ENCODE measurements at regions not wholly inside any gene's neighbourhood (a gene's known extent, or its start where the extent isn't known, plus 50 kb on each side); places are given as distances from the start of the nearest gene placed in this dataset.
"Not testable (repeated sequence)": the region's sequence is repeated elsewhere in the genome, so short reads cannot be mapped to it uniquely, and the experiment has no call there.

- not testable (repeated sequence) for DNase-seq (ENCODE audit: low spot score)
Observed at GRCh38 chr15:87533637-87534036, 722.9 kb downstream of the NTRK3 start.

- DNase-seq (ENCODE audit: low spot score), result no peak
Observed at GRCh38 chr15:87528873-87529272, 727.7 kb downstream of the NTRK3 start.

DNA sequence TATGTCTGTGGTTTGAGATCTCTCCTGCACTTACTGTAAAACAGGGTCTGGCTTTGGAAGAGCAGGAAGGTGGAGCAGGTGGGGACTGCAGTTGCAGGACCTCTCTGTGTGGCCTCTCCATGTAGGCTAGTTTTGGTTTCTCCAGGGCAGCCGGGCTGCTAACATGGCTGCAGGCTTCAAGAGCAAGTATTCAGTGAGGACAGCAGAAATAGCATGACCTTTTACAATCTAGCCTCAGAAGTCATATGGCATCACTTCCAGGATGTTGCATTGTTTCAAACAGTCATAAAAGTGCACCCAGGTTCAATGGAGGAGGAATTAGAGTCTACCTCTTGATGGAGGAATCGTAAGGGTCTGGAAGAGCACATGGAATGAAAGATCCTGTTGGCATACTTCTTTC is 728.7 kb downstream of the NTRK3 start:
- no peak for DNase-seq (ENCODE audit: low spot score)

GRCh38 chr15:87527416-87527815 is 729.1 kb downstream of the NTRK3 start:
- DNase-seq (ENCODE audit: low spot score), result no peak

- no peak for DNase-seq (ENCODE audit: low spot score)
Observed at GRCh38 chr15:87523516-87523915, 733.0 kb downstream of the NTRK3 start.

- no peak for DNase-seq (ENCODE audit: low spot score)
Observed at GRCh38 chr15:87522997-87523396, 733.5 kb downstream of the NTRK3 start.

GRCh38 chr15:87518957-87519356 is 737.6 kb downstream of the NTRK3 start:
- no peak for DNase-seq (ENCODE audit: low spot score)

- no peak for DNase-seq (ENCODE audit: low spot score)
Observed at GRCh38 chr15:87508086-87508485, 748.5 kb downstream of the NTRK3 start.

GRCh38 chr15:87502173-87502572 is 754.4 kb downstream of the NTRK3 start:
- no peak for DNase-seq (ENCODE audit: low spot score)

DNA sequence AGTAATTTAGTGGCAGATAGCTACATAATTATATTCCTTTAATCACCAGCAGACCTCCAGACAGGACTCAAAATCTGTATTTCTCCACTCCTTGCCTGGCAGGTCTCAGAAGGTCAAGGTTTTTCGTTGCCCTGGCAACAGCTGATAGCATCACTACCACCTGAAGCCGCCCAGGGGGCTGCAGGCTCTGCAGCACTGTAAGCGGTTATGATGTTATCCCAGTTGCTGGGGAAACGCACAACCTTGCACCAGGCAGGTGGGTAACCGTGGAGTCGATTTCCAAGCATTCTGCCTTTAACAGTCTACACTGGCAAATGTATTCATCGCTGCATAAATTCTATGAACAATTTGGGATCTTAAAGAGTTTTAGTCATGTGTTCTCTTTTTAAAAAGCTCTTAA is 756.3 kb downstream of the NTRK3 start:
- peak; percentile 17 for DNase-seq (ENCODE audit: low spot score)

DNA sequence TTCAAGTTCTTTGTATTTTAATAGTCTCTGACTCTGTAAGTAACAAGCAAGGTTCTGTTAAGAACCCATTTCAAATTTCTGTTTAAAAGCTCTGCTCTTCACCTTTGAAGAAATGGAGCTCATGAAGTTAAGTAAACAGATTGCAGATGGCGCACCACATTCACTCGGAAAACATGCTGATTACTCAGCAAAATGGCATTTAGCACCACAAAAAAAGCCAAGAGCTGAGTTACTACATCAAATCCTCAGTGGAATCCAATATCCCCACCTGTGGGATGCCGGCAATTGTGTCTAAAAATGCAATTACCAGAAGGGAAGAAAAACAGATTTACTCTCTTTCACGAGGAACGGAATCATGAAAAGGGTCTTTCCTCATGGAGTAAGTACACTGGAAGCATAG is 758.0 kb downstream of the NTRK3 start:
- no peak for DNase-seq (ENCODE audit: low spot score)

DNA sequence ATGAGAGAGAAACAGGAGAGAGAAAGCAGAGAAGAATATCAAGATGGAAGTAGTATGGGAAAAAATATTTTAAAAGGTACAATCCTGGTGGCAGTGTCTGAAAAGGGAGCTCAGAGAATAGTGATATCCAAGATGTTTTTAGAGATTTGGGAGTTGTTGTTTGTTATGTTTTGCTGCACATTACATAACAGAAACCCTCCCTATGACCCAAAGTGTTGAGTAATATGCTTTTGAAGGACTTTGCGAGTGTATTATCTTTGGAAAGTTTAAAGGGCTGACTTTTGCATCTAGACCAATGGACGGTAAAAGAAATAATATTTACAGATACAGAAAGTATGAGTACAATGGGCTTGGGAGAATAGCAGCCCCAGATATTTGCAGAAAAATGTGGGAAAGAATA is 759.7 kb downstream of the NTRK3 start:
- no peak for DNase-seq (ENCODE audit: low spot score)

DNA sequence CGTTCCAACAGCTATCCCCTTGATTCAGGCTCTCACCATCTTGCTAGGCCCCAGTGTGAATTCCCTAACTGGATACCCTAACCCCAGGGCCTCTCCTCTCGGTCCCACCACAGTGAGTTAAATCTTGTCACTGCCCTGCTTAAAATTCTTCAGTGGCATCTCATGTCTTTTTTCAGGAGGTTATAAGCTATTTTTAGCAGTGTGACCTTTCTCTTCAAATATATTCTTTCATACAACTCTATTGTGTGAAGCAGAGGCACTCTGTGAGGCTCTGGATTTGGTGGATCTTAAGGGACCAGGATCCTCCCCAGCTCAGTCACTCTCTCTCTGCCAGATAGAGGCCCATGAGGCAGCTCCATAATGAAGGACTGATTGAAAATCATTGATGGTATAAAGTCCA is 760.4 kb downstream of the NTRK3 start:
- DNase-seq (ENCODE audit: low spot score), result no peak

GRCh38 chr15:87493803-87494202 is 762.7 kb downstream of the NTRK3 start:
- no peak for DNase-seq (ENCODE audit: low spot score)

GRCh38 chr15:87492321-87492720 is 764.2 kb downstream of the NTRK3 start:
- DNase-seq (ENCODE audit: low spot score), result no peak

- no peak for DNase-seq (ENCODE audit: low spot score)
Observed at GRCh38 chr15:87490666-87491065, 765.9 kb downstream of the NTRK3 start.

DNA sequence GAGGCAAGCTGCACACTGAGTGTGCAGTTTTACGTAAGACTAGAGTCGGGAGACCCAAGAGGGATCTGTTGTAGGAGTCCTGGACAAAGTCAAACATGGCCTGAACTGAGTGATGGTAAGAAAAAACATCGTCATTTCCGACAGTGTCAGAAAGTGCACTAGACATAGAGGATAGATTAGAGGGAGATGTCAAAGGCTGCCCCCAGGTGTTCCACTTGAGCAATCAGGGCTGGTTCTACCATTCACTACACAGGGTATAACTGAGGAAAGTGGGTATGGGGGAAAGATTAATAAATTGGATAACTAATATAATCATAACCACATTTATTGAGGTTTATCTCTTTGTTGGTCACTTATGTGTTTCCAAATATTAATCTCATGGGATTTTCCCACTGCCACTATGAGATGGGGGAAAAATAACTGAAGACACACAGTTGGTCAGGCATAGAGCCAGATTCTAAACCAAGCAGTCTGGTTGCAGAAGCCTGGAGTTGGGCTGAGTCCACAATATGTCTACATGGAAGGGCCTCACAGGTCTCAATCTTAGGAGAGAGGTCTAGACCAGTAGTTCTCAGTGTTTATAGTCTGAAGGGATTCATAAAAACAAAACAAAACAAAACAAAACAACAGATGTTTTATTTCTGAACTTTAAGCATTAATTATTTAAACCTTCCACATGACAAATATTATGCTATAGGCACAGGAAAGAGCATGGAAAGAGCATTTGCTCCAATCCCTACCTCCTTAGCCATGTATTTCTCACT is 766.5 kb downstream of the NTRK3 start:
- no peak for DNase-seq (ENCODE audit: low spot score)

GRCh38 chr15:87489456-87489855 is 767.1 kb downstream of the NTRK3 start:
- DNase-seq (ENCODE audit: low spot score), result no peak

DNA sequence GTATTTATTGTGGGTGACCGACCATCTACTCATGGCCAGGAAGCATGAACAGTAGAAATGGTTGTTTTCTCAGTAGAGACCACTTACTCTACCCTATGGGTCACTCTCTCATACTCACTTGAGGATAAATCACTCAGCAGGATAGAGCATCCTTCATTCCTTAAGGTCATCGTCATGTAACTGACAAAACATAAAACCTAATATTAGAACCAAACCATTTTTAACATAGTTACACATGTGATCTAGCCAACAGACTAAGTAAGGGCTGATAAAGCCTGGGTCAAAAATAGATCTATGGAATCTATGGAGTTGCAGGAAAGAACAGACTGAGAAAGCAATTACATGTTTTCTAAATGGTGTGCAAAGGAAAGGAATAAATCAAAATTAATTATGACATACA is 769.1 kb downstream of the NTRK3 start:
- DNase-seq (ENCODE audit: low spot score), result no peak

GRCh38 chr15:87483468-87483867 is 773.1 kb downstream of the NTRK3 start:
- DNase-seq (ENCODE audit: low spot score), result no peak

DNA sequence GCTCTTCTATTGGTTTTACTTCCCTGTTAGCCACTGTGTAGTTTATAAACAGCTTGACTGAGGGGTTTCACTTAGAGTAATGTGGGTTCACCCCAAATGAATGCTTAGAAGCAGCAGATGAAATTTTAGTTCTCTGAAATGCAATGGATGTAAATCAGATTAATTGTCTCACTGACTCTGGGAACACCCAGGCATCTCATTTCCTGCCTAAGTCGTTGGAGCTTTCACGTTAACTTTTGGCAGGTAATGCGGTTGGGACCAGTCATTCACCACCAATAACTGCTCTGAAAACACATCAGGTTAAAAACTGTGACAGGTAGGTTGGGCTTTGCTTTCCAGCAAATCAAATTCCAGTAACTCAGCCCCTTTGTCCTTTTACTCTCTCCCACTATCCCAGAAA is 775.4 kb downstream of the NTRK3 start:
- no peak for DNase-seq (ENCODE audit: low spot score)

- no peak for DNase-seq (ENCODE audit: low spot score)
Observed at GRCh38 chr15:87478687-87479072, 777.9 kb downstream of the NTRK3 start.

- peak; percentile 62 for DNase-seq (ENCODE audit: low spot score)
Observed at GRCh38 chr15:87477737-87478686, 778.5 kb downstream of the NTRK3 start.
